Dedifferentiated amniotic fluid mesenchymal stem cell (primary cell): ENCODE measurements at regions not wholly inside any gene's neighbourhood (a gene's known extent, or its start where the extent isn't known, plus 50 kb on each side); places are given as distances from the start of the nearest gene placed in this dataset.

Source experiments
- DNase-seq: peaks from one replicate; pipeline ENCODE4 v3.0.0-alpha.2; 2016; ENCODE audit errors: extremely low spot score

GRCh38 chr20:51266353-51266752 lies 243.4 kb upstream of the KCNG1 start:
- no peak for DNase-seq

GRCh38 chr20:51265361-51265760 lies 242.5 kb upstream of the KCNG1 start:
- DNase-seq, result no peak

- no peak for DNase-seq
Observed at GRCh38 chr20:51262240-51262639, 239.3 kb upstream of the KCNG1 start.

- no peak for DNase-seq
Observed at GRCh38 chr20:51259455-51259854, 236.5 kb upstream of the KCNG1 start.

GRCh38 chr20:51258582-51259165 lies 235.8 kb upstream of the KCNG1 start:
- DNase-seq, result no peak

GRCh38 chr20:51255417-51255816 lies 232.5 kb upstream of the KCNG1 start:
- no peak for DNase-seq

GRCh38 chr20:51253280-51253679 lies 230.4 kb upstream of the KCNG1 start:
- DNase-seq, result no peak

GRCh38 chr20:51249781-51250180 lies 226.9 kb upstream of the KCNG1 start:
- no peak for DNase-seq

- no peak for DNase-seq
Observed at GRCh38 chr20:51249215-51249614, 226.3 kb upstream of the KCNG1 start.

GRCh38 chr20:51244466-51244865 lies 221.6 kb upstream of the KCNG1 start:
- no peak for DNase-seq

- DNase-seq, result no peak
Observed at GRCh38 chr20:51238675-51239305, 215.9 kb upstream of the KCNG1 start.

- DNase-seq, result no peak
Observed at GRCh38 chr20:51237791-51238190, 214.9 kb upstream of the KCNG1 start.

- no peak for DNase-seq
Observed at GRCh38 chr20:51237278-51237677, 214.4 kb upstream of the KCNG1 start.

- no peak for DNase-seq
Observed at GRCh38 chr20:51236421-51236820, 213.5 kb upstream of the KCNG1 start.

- DNase-seq, result no peak
Observed at GRCh38 chr20:51233345-51233744, 210.4 kb upstream of the KCNG1 start.

- no peak for DNase-seq
Observed at GRCh38 chr20:51230727-51231126, 207.8 kb upstream of the KCNG1 start.

GRCh38 chr20:51228763-51229162 lies 205.9 kb upstream of the KCNG1 start:
- no peak for DNase-seq

- DNase-seq, result no peak
Observed at GRCh38 chr20:51227744-51228143, 204.8 kb upstream of the KCNG1 start.

GRCh38 chr20:51223183-51223720 lies 200.3 kb upstream of the KCNG1 start:
- no peak for DNase-seq

GRCh38 chr20:51221791-51222408 lies 199.0 kb upstream of the KCNG1 start:
- no peak for DNase-seq

GRCh38 chr20:51221103-51221502 lies 198.2 kb upstream of the KCNG1 start:
- DNase-seq, result no peak

GRCh38 chr20:51220293-51220706 lies 197.4 kb upstream of the KCNG1 start:
- DNase-seq, result no peak

GRCh38 chr20:51219544-51219943 lies 196.6 kb upstream of the KCNG1 start:
- no peak for DNase-seq
